Keratinocyte (primary cell): ENCODE measurements at regions not wholly inside any gene's neighbourhood (a gene's known extent, or its start where the extent isn't known, plus 50 kb on each side); places are given as distances from the start of the nearest gene placed in this dataset.

ENCODE experiments used
- DNase-seq: peaks from one replicate; pipeline ENCODE4 v3.0.0-alpha.2; 2011; ENCODE audit warnings: low read depth, missing footprints, low spot score
- FAIRE-seq: peaks from 2 replicates; lab custom pipeline; 2011; peaks lifted over from hg19 to GRCh38; lab: Jason Lieb, UNC
- H2AFZ ChIP-seq: 2 replicates; pipeline ENCODE4 v1.6.0; 2012; ENCODE audit warnings: low read length, control low read depth, inconsistent platforms; ENCODE audit not compliant: control insufficient read depth
- H3K27ac ChIP-seq: 2 replicates; pipeline ENCODE4 v1.5.1; 2011; ENCODE audit warnings: low read length; ENCODE audit not compliant: control insufficient read depth, insufficient read depth
- H3K27me3 ChIP-seq: 3 replicates; pipeline ENCODE4 v1.6.0; 2011; ENCODE audit warnings: low read length; ENCODE audit not compliant: control insufficient read depth, insufficient read depth; ENCODE audit errors: extremely low read depth
- H3K36me3 ChIP-seq, 2 experiments: 2 replicates in 1 of 2; 3 replicates in 1 of 2; pipeline ENCODE4 v1.5.1; 2011; ENCODE audit warnings: low read length in 2 of 2, mild to moderate bottlenecking in 1 of 2; ENCODE audit not compliant: control insufficient read depth in 2 of 2, insufficient read depth in 2 of 2; ENCODE audit errors: extremely low read depth in 1 of 2
- H3K4me1 ChIP-seq: 3 replicates; pipeline ENCODE4 v1.5.1; 2011; ENCODE audit warnings: low read length; ENCODE audit not compliant: control insufficient read depth, insufficient read depth; ENCODE audit errors: extremely low read depth
- H3K4me2 ChIP-seq: 3 replicates; pipeline ENCODE4 v1.6.0; 2011; ENCODE audit warnings: low read depth, low read length; ENCODE audit not compliant: control insufficient read depth, insufficient read depth; ENCODE audit errors: extremely low read depth
- H3K4me3 ChIP-seq, 3 experiments: fragments of 200-600 bp in 1 of 3; sonication (generic) in 1 of 3; 2 replicates in 2 of 3; 3 replicates in 1 of 3; pipeline ENCODE4 v1.5.1; 2011 to 2016; ENCODE audit warnings: low read length in 3 of 3, mild to moderate bottlenecking in 3 of 3, control low read depth in 2 of 3, inconsistent platforms in 1 of 3, low read depth in 1 of 3, mixed read lengths in 1 of 3, mixed run types in 1 of 3, moderate library complexity in 1 of 3; ENCODE audit not compliant: control insufficient read depth in 2 of 3, insufficient read depth in 2 of 3; ENCODE audit errors: extremely low read depth in 1 of 3
- H3K79me2 ChIP-seq: 2 replicates; pipeline ENCODE4 v1.6.0; 2012; ENCODE audit warnings: low read length; ENCODE audit not compliant: control insufficient read depth, insufficient read depth
- H3K9ac ChIP-seq: 3 replicates; pipeline ENCODE4 v1.6.0; 2011; ENCODE audit warnings: low read length; ENCODE audit not compliant: control insufficient read depth, insufficient read depth; ENCODE audit errors: extremely low read depth
- H3K9me1 ChIP-seq: 3 replicates; pipeline ENCODE4 v1.6.0; 2011; ENCODE audit warnings: low read length; ENCODE audit not compliant: control insufficient read depth, insufficient read depth; ENCODE audit errors: extremely low read depth
- H3K9me3 ChIP-seq: 2 replicates; pipeline ENCODE4 v1.5.1; 2012; ENCODE audit warnings: low read depth, low read length; ENCODE audit not compliant: control insufficient read depth
- H4K20me1 ChIP-seq: 3 replicates; pipeline ENCODE4 v1.6.0; 2011; ENCODE audit warnings: low read length; ENCODE audit not compliant: control insufficient read depth, insufficient read depth; ENCODE audit errors: extremely low read depth
- CTCF ChIP-seq, 3 experiments: IDR thresholded peaks in 1 of 3; conservative IDR thresholded peaks in 1 of 3; optimal IDR thresholded peaks in 1 of 3; 2 replicates in 2 of 3; 3 replicates in 1 of 3; pipeline versions ENCODE3 to v1.5.1; 2011; ENCODE audit warnings: low read length in 3 of 3, mild to moderate bottlenecking in 3 of 3, moderate library complexity in 2 of 3, control low read depth in 1 of 3, inconsistent platforms in 1 of 3; ENCODE audit not compliant: insufficient read depth in 2 of 3; ENCODE audit errors: extremely low read depth in 1 of 3
- EZH2 ChIP-seq: IDR thresholded peaks from one replicate; pipeline ENCODE4 v1.6.1; 2012; ENCODE audit warnings: inconsistent platforms, mild to moderate bottlenecking, low read length, moderate library complexity
- dilution Hi-C: fragments of 300-500 bp; cut with MboI; formaldehyde crosslinking; loops from one replicate; pipeline ENCODE4 v1.7.0; 2020; ENCODE audit warnings: low sequenced_read_pairs; ENCODE audit not compliant: extremely low pct_ligation_motif_present

GRCh38 chr1:233796146-233796783 is 108.2 kb upstream of the SLC35F3 start:
- DNase-seq = no peak
- Histone ChIP-seq H3K4me3 (no peak overlapping the region), H3K79me2 (no peaks in the 10 kb centered on the region), H3K9ac (no peak overlapping the region), H3K4me1 (no peaks in the 10 kb centered on the region), H3K9me3 (no peaks in the 10 kb centered on the region), H3K36me3 (no peaks in the 10 kb centered on the region), H2AFZ (no peak overlapping the region), H3K27ac (no peak overlapping the region), H4K20me1 (no peaks in the 10 kb centered on the region), H3K9me1 (no peaks in the 10 kb centered on the region), H3K27me3 (no peaks in the 10 kb centered on the region), H3K4me2 (no peak overlapping the region)
- dilution Hi-C loops = no loop called here
- TF ChIP-seq CTCF (optimal IDR thresholded peaks at IDR 0.05 in 1 of 3, IDR thresholded peaks at IDR 0.05 in 1 of 3, conservative IDR thresholded peaks at IDR 0.05 in 1 of 3; ENCODE audit: extremely low read depth in 1 of 3, insufficient read depth in 2 of 3, low read length in 3 of 3) (no peak), EZH2 (no peak)
- no peak for FAIRE-seq

- H3K9ac ChIP-seq = no peak overlapping the region
- no peaks in the 10 kb centered on the region for H3K9me3 ChIP-seq
- dilution Hi-C loops = no loop called here
- H3K27me3 ChIP-seq = peaks cover 5% of the 10 kb centered on the region
- no peak overlapping the region for H3K4me3 ChIP-seq
- no peaks in the 10 kb centered on the region for H3K79me2 ChIP-seq
- no peaks in the 10 kb centered on the region for H3K4me1 ChIP-seq
- no peak for TF ChIP-seq CTCF (optimal IDR thresholded peaks at IDR 0.05 in 1 of 3, IDR thresholded peaks at IDR 0.05 in 1 of 3, conservative IDR thresholded peaks at IDR 0.05 in 1 of 3; ENCODE audit: extremely low read depth in 1 of 3, insufficient read depth in 2 of 3, low read length in 3 of 3)
- no peak for TF ChIP-seq EZH2
- no peaks in the 10 kb centered on the region for H3K9me1 ChIP-seq
- H3K27ac ChIP-seq = no peak overlapping the region
- no peak overlapping the region for H3K4me2 ChIP-seq
- H2AFZ ChIP-seq = no peak overlapping the region
- H4K20me1 ChIP-seq = no peaks in the 10 kb centered on the region
- FAIRE-seq (no peak), DNase-seq (no peak)
- H3K36me3 ChIP-seq = no peaks in the 10 kb centered on the region
Observed at GRCh38 chr1:233802611-233803010, 101.9 kb upstream of the SLC35F3 start.
